ENCODE measurements at regions not wholly inside any gene's neighbourhood (a gene's known extent, or its start where the extent isn't known, plus 50 kb on each side); places are given as distances from the start of the nearest gene placed in this dataset.
"Not testable (repeated sequence)": the region's sequence is repeated elsewhere in the genome, so short reads cannot be mapped to it uniquely, and the experiment has no call there.

GRCh38 chr2:36302911-36303310, 52.7 kb upstream of the CRIM1 start:
- no peak for DNase-seq

- no peak for DNase-seq
Measured at GRCh38 chr2:36301843-36302242, 53.7 kb upstream of the CRIM1 start.

- no peak for DNase-seq
Measured at GRCh38 chr2:36300697-36301096, 54.9 kb upstream of the CRIM1 start.

- DNase-seq, result no peak
Measured at GRCh38 chr2:36296798-36297197, 58.8 kb upstream of the CRIM1 start.

- peak; percentile 37 to 46 for DNase-seq
Measured at GRCh38 chr2:36294316-36294721, 61.3 kb upstream of the CRIM1 start.

- no peak for DNase-seq
Measured at GRCh38 chr2:36290306-36290856, 65.2 kb upstream of the CRIM1 start.

GRCh38 chr2:36289731-36290130, 65.8 kb upstream of the CRIM1 start:
- DNase-seq, result no peak

- peak; percentile 51 to 57 for DNase-seq
Measured at GRCh38 chr2:36287363-36288275, 68.0 kb upstream of the CRIM1 start.

GRCh38 chr2:36279506-36279905, 76.1 kb upstream of the CRIM1 start:
- DNase-seq, result not testable (repeated sequence)

- DNase-seq, result no peak
Measured at GRCh38 chr2:36277881-36278523, 77.6 kb upstream of the CRIM1 start.

GRCh38 chr2:36277146-36277808, 78.3 kb upstream of the CRIM1 start:
- peak; percentile 32 to 43 for DNase-seq

GRCh38 chr2:36271266-36271665, 84.3 kb upstream of the CRIM1 start:
- no peak for DNase-seq

GRCh38 chr2:36270758-36271157, 84.8 kb upstream of the CRIM1 start:
- no peak for DNase-seq

GRCh38 chr2:36267194-36267593, 88.4 kb upstream of the CRIM1 start:
- no peak for DNase-seq

GRCh38 chr2:36266536-36267121, 88.9 kb upstream of the CRIM1 start:
- no peak for DNase-seq

GRCh38 chr2:36262581-36262980, 93.0 kb upstream of the CRIM1 start:
- no peak for DNase-seq

GRCh38 chr2:36255863-36256262, 99.7 kb upstream of the CRIM1 start:
- DNase-seq, result no peak

- no peak for DNase-seq
Measured at GRCh38 chr2:36253086-36253485, 102.5 kb upstream of the CRIM1 start.

- DNase-seq, result no peak
Measured at GRCh38 chr2:36246320-36246990, 109.1 kb upstream of the CRIM1 start.

GRCh38 chr2:36245651-36246050, 109.9 kb upstream of the CRIM1 start:
- DNase-seq, result no peak

- no peak for DNase-seq
Measured at GRCh38 chr2:36238106-36238505, 117.5 kb upstream of the CRIM1 start.

- no peak for DNase-seq
Measured at GRCh38 chr2:36235882-36236281, 119.7 kb upstream of the CRIM1 start.

Data from activated T-cell treated with anti-CD3 and anti-CD28 coated beads, Interleukin-2, amount 50 U/mL, for 48 hours (primary cell).